HG03097 (cell line): ENCODE measurements at regions not wholly inside any gene's neighbourhood (a gene's known extent, or its start where the extent isn't known, plus 50 kb on each side); places are given as distances from the start of the nearest gene placed in this dataset.

Source experiments
- ATAC-seq: cut with Tn5 transposase; IDR thresholded peaks from one replicate; pipeline ENCODE4 v1.9.1; 2021; ENCODE audit not compliant: unreplicated experiment, low FRiP score

DNA sequence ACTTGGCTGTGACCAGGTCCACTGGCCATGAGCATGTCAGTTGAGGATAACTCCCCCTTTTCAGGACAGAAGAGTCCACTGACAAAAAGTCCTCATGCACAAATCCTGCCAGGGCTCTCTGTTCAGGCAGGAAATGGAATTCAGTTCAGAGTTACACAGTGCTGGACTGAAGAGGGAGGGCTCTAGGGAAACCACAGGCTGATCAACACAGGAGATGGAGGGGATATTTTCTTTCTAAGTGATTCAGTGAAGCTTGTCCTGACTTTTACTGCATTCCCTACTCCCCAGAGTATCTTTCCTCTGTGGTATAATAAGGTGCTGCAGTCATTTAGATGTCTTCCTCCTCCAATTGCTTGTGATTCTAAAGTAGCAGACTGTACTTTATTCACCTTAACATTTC lies 335.5 kb upstream of the IGFBP7 start:
- ATAC-seq: no peak

GRCh38 chr4:57444671-57445070 lies 334.5 kb upstream of the IGFBP7 start:
- no peak for ATAC-seq

DNA sequence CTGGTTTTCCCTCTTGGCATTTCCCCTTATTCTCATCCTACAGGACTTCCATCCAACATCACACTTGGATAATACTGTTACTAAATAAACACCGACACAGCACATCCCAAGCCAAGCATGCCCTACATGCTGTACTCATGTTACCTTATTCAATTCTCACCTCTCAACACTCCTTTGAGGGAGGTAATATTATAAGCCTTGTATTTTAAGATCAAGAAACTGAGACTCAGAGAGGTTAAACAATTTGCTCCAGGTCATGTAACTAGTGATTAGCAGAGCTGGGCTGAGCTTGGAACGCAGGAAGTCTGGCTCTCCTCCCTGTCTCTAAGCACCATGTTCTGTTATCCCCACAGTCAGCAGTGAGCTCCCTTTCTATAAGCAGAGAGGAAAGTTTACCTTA lies 333.6 kb upstream of the IGFBP7 start:
- ATAC-seq: no peak

GRCh38 chr4:57443308-57443707 lies 333.1 kb upstream of the IGFBP7 start:
- ATAC-seq: no peak

GRCh38 chr4:57442831-57443291 lies 332.7 kb upstream of the IGFBP7 start:
- peak; percentile 54 for ATAC-seq

DNA sequence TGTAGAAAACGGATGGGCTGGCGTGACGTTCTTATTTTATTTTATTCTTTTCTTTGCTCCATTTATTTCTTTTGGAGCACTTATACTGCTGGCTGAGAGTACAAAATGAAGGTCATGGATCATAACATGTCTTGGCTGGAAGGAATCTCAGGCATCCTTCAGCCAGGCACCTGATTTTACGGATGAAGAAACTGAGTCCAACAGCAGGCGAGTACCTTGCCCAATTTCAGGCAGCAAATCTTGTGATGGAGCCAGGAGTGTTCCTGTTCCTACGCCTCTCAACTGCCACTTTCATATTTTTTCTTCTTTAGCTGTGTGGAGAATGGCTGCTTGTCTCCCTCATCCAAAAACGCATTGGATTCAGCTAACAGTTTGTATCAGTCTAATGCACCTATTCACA lies 332.1 kb upstream of the IGFBP7 start:
- no peak for ATAC-seq

DNA sequence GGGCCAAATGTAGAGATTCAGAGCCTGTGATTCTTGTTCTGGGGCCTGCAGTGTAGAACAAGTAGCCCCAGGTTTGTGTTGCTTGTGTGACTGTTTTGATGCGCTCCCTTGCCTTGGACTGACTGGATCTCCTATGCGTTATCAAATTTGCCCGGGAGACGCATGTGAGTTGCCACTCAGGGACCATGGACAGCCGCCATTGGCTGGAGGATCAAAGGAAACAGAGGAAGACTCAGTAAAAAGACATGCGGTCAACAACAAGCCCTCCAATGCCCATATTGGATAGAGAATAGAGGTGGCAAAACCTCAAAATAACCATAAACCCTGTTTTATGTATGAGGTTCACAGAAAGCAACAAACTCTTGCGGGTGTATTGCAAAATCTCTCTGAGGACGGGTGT lies 327.5 kb upstream of the IGFBP7 start:
- no peak for ATAC-seq

DNA sequence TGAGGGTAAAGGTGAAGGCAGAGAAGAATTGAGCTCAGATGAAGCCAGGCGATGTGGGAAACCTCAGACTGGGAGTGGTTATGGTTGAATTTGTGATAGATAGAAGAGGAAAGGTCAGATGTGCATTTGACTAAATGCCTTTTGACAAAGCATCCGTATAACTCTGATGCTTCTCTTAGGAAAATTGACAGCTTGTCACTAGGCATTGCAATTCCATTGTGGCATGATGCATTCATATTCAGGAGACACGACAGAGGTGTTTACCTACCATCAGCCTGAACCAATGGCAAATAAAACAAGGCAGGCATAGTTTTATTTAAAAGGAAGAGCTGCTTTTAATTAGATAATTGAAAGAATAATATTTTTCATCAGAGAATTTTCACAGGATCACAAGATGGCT lies 325.1 kb upstream of the IGFBP7 start:
- no peak for ATAC-seq

DNA sequence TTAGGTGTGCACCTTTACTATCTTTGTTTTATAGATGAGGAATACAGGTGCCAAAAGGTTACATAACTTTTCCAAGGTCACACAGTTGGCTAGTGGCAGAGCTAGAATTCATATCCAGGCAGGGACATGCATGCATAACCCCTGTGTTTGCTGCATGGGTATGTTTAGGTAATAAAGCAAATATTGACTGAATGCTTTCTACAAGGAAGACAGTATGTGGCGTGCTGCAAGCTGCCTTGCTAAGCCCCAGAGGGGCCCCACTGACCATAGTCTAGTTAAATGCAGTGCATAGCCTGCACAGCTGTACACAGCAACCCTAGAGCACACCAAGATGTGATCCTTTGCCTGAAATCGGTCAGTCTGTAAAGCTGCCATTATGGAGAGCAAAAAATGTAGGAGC lies 320.5 kb upstream of the IGFBP7 start:
- ATAC-seq: no peak

DNA sequence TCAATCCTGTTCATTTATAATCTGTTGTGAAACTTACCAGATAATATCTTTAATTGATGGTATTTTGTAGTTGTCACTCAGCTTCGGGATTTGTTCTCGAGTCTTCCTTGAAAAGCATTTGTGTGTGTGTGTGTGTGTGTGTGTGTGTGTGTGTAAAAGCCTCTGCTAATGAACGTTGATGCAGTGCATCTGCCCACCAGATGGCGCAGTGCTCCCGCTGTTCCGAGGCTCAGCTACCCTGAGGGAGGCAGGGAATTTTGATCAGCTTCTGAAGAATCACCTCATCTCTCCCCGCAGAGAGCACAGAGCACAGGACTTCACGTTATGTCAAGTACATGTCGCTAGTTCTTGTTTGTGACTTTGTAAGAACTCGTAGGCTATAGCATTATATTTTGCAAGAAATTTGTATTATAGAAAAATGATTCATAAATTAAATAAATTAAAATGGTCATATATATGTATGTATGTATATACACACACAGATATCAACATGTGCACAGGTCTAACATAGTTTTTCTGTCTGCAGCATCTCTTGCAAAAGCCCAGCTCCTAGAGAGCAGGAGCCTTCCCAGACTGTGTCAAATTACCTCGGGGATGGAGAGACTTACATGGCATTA lies 316.7 kb upstream of the IGFBP7 start:
- peak; percentile 84 for ATAC-seq

DNA sequence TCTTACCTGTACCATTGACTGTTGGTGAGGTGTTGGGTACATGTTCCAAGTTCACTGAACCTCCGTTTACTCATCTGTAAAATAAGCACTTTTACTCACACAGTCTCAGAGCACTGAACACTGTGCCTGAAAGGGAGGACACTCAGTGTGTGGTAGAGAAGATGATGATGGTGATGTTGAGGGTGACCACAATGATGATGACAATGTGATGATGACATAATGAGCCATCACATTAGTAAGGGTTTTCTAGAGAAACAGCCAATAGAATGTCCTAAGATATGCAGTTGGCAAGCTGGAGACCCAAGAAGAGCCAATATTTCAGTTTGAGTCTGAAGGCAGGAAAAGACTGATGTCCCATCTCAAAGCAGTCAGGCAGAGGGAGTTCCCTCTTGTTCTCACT lies 315.4 kb upstream of the IGFBP7 start:
- no peak for ATAC-seq

DNA sequence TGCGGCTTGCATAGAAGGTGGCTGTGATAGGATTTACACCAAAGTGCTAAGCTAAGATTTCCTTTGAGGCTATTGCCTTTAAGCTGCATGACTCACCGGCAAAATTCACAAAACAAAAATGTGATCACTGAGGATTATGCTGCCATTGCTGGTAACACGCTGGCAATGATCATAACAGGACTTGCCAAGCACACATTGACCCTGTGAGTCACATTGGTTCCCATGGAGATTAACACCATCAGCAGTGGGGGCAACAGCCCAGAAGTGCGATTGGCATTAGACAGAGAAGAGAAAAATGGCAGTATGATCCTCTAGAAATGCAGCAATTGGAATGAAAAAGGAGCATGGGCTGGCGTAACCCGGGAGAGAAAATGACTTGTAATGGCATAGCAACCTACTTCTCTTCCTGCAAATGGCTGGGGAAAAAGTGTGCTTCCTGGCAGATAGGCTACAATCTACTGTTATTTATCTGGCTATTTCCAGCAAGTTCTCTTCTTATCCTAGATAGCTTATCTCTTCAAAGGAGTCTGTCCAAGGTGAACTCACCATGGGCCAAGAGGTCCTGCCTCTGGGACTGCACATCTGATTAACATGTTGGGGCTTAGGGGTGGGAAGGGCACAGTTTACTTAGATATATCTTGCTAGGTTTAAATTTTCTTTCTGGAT lies 314.2 kb upstream of the IGFBP7 start:
- no peak for ATAC-seq

- ATAC-seq: no peak
Measured at GRCh38 chr4:57418133-57418532, 307.9 kb upstream of the IGFBP7 start.

DNA sequence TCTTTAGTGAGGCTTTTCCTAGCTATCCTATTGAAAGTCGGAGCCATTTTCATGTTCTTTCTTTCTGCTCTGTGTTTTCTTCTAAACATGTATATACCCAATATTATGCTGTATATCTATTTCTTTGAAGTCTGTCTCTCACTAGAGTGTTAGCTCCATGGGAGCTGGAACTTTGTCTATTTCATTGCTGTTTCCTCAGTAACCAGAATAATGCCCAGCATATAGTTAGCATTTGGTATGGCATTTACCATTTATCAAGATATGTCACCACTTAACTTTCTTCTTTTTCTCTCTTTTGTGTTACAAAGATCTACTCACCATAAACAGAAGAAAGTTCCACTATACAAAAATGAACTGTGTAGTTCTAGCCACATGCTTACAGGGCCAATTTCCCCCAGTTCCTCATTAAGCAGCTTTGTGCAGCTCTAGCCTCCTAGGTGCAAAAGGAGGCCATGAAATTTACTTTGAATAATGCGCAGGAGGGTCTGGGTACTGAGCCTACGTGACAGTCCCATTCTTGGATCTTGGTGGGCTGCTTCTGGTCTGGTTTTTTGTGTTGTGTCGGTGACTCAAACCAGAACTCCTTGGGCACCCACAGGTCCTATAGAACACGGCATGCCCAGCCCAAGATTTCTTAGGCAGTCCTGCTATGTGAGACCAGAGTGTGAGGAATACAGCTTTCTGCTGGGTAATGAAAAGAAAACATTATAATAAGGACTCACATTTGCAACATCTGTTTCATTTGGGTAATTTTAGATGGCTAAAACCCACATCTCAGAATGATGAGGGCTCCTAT lies 302.3 kb upstream of the IGFBP7 start:
- no peak for ATAC-seq

DNA sequence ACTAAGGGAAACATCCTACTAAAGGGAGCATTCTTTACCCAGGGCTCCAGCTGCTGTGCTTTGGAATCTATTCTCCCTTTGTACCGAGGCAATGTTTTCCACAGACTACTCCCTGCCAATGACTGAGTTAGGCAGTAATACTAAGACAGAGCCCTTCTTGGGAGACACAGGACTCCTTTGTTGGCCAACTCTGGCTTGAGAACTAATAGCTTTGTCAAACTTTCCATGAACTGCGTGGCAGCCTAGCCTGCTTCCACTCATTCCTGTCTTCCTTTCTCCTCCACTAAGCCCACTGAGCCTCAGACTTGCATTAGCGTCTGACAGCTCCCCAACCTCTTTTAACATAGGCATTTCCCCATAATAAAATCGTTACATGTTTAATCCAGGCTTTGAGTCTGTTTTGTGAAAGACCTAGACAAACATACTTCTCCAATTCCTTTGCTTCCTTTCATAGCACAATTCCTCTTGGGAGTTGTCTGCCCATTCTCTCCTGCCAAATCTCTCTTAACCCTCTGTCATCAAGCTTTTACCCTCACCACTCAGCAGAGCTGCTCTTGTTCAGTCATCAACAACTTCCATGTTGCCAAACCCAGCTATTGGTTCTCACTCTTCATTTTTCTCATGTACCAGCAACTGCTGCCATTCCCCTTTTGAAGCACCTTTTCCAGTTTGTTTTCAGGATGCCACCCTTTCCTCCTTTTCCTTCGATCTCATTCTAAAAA lies 300.3 kb upstream of the IGFBP7 start:
- no peak for ATAC-seq

- ATAC-seq: no peak
Measured at GRCh38 chr4:57405359-57405758, 295.2 kb upstream of the IGFBP7 start.

DNA sequence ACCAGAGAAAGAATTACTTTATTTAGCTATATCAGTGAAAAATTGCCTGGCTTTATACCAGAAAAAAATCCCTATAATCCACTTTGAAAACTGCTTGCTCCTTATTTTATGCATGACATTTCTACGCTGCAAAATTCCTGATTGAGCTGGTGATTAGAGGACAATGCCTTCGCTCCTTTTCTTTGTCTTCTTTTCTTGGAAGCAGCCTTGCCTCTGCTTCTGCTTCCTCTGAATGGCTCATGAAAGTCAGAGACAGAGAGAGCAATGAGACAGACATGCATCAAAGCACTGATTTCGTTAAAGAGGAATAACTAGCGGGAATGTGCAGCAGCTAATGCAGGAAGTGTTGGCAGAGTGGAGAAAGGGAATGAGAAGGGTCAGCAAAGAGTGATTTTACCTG lies 294.3 kb upstream of the IGFBP7 start:
- ATAC-seq: no peak

GRCh38 chr4:57403591-57403990 lies 293.4 kb upstream of the IGFBP7 start:
- ATAC-seq: no peak

GRCh38 chr4:57401586-57401985 lies 291.4 kb upstream of the IGFBP7 start:
- no peak for ATAC-seq

DNA sequence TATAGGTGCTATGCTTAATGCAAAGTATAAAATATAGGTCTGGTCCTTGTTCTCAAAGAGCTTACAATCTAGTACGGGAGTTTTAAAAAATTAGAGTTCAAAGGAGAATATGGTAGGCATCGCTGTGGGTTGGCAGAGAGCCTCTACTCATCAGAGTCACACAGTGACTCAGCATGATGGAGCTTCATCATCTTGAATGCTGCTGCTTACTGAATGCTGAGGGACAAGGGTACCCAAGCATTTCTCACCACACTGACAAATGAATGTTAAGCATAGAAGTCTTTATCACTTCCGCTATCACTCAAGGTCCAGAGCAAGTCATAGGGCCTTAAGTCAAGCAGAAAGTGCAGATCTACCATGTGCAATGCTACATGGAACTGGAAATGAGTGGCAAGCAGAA lies 268.6 kb upstream of the IGFBP7 start:
- ATAC-seq: no peak
